IgD-negative memory B cell (primary cell): ENCODE measurements at regions not wholly inside any gene's neighbourhood (a gene's known extent, or its start where the extent isn't known, plus 50 kb on each side); places are given as distances from the start of the nearest gene placed in this dataset.

Experiments used
- H3K27ac Mint-ChIP-seq, 3 donors: one replicate each; pipeline ENCODE4 v1.8.0; 2020 to 2022; ENCODE audit warnings: mild to moderate bottlenecking in 3 of 3, mixed read lengths in 3 of 3, moderate library complexity in 1 of 3
- H3K27me3 Mint-ChIP-seq: one replicate; pipeline ENCODE4 v1.8.0; 2021; ENCODE audit warnings: mixed read lengths
- H3K36me3 Mint-ChIP-seq: one replicate; pipeline ENCODE4 v1.8.0; 2020; ENCODE audit warnings: mild to moderate bottlenecking, mixed read lengths
- H3K4me1 Mint-ChIP-seq, 3 donors: one replicate each; pipeline ENCODE4 v1.8.0; 2020 to 2022; ENCODE audit warnings: mixed read lengths in 3 of 3, mild to moderate bottlenecking in 1 of 3
- H3K4me3 Mint-ChIP-seq, 4 donors: one replicate each; pipeline ENCODE4 v1.8.0; 2020 to 2022; ENCODE audit warnings: mild to moderate bottlenecking in 4 of 4, mixed read lengths in 4 of 4, moderate library complexity in 3 of 4
- H3K9me3 Mint-ChIP-seq, 3 donors: one replicate each; pipeline ENCODE4 v1.8.0; 2020 to 2021; ENCODE audit warnings: mixed read lengths in 3 of 3, mild to moderate bottlenecking in 1 of 3

GRCh38 chr2:57437077-57437476 lies 609.5 kb upstream of the VRK2 start:
- Mint-ChIP-seq H3K27me3 (no peaks in the 10 kb centered on the region), H3K4me3 (no peak overlapping the region), H3K4me1 (no peaks in the 10 kb centered on the region)

GRCh38 chr2:57440437-57440836 lies 606.2 kb upstream of the VRK2 start:
- H3K36me3 Mint-ChIP-seq, result peaks cover 1% of the 10 kb centered on the region
- no peaks in the 10 kb centered on the region for H3K9me3 Mint-ChIP-seq
- H3K4me1 Mint-ChIP-seq, result no peaks in the 10 kb centered on the region
- no peak overlapping the region for H3K27ac Mint-ChIP-seq
- H3K27me3 Mint-ChIP-seq, result no peaks in the 10 kb centered on the region
- H3K4me3 Mint-ChIP-seq, result no peak overlapping the region

More at GRCh38 chr2:57437077-57437476, 609.5 kb upstream of the VRK2 start:
- H3K27ac Mint-ChIP-seq, result no peak overlapping the region
- H3K36me3 Mint-ChIP-seq, result peaks cover 3% of the 10 kb centered on the region
- no peaks in the 10 kb centered on the region for H3K9me3 Mint-ChIP-seq

- H3K27me3 Mint-ChIP-seq, result no peaks in the 10 kb centered on the region
- H3K4me1 Mint-ChIP-seq, result no peaks in the 10 kb centered on the region
- H3K4me3 Mint-ChIP-seq, result no peak overlapping the region
- peaks cover 0 to 5% (median 0%) of the 10 kb centered on the region in 3 donors for H3K9me3 Mint-ChIP-seq
- H3K27ac Mint-ChIP-seq, result no peak overlapping the region
- H3K36me3 Mint-ChIP-seq, result peaks cover 1% of the 10 kb centered on the region
Observed at GRCh38 chr2:57443086-57443485, 603.5 kb upstream of the VRK2 start.

GRCh38 chr2:57443973-57444521 lies 602.6 kb upstream of the VRK2 start:
- H3K9me3 Mint-ChIP-seq, result peaks cover 0 to 5% (median 0%) of the 10 kb centered on the region in 3 donors
- no peak overlapping the region for H3K27ac Mint-ChIP-seq
- peaks cover 1% of the 10 kb centered on the region for H3K36me3 Mint-ChIP-seq
- no peaks in the 10 kb centered on the region for H3K27me3 Mint-ChIP-seq
- no peak overlapping the region for H3K4me3 Mint-ChIP-seq
- no peaks in the 10 kb centered on the region for H3K4me1 Mint-ChIP-seq

- peaks cover 0 to 5% (median 0%) of the 10 kb centered on the region in 3 donors for H3K9me3 Mint-ChIP-seq
- no peak overlapping the region for H3K27ac Mint-ChIP-seq
- H3K36me3 Mint-ChIP-seq, result no peaks in the 10 kb centered on the region
- H3K4me3 Mint-ChIP-seq, result no peak overlapping the region
- H3K4me1 Mint-ChIP-seq, result no peaks in the 10 kb centered on the region
- H3K27me3 Mint-ChIP-seq, result no peaks in the 10 kb centered on the region
Observed at GRCh38 chr2:57444752-57445430, 601.7 kb upstream of the VRK2 start.

- Mint-ChIP-seq H3K27me3 (no peaks in the 10 kb centered on the region), H3K9me3 (peaks cover 0 to 5% (median 1%) of the 10 kb centered on the region in 3 donors), H3K4me1 (no peaks in the 10 kb centered on the region), H3K36me3 (no peaks in the 10 kb centered on the region), H3K4me3 (no peak overlapping the region), H3K27ac (no peak overlapping the region)
Observed at GRCh38 chr2:57448816-57449215, 597.8 kb upstream of the VRK2 start.

GRCh38 chr2:57450170-57450569 lies 596.4 kb upstream of the VRK2 start:
- Mint-ChIP-seq H3K27me3 (no peaks in the 10 kb centered on the region), H3K4me3 (no peak overlapping the region), H3K4me1 (no peaks in the 10 kb centered on the region), H3K27ac (no peak overlapping the region), H3K9me3 (peaks cover 0 to 5% (median 1%) of the 10 kb centered on the region in 3 donors), H3K36me3 (no peaks in the 10 kb centered on the region)

GRCh38 chr2:57452634-57453033 lies 594.0 kb upstream of the VRK2 start:
- H3K9me3 Mint-ChIP-seq, result peaks cover 0 to 1% (median 0%) of the 10 kb centered on the region in 3 donors
- H3K27me3 Mint-ChIP-seq, result no peaks in the 10 kb centered on the region
- H3K4me1 Mint-ChIP-seq, result no peaks in the 10 kb centered on the region
- H3K27ac Mint-ChIP-seq, result no peak overlapping the region
- no peaks in the 10 kb centered on the region for H3K36me3 Mint-ChIP-seq
- no peak overlapping the region for H3K4me3 Mint-ChIP-seq

- Mint-ChIP-seq H3K27me3 (no peaks in the 10 kb centered on the region), H3K27ac (no peak overlapping the region), H3K36me3 (no peaks in the 10 kb centered on the region), H3K4me3 (no peak overlapping the region), H3K9me3 (peaks cover 0 to 1% (median 0%) of the 10 kb centered on the region in 3 donors), H3K4me1 (no peaks in the 10 kb centered on the region)
Observed at GRCh38 chr2:57453945-57454344, 592.7 kb upstream of the VRK2 start.

GRCh38 chr2:57460396-57461276 lies 586.0 kb upstream of the VRK2 start:
- Mint-ChIP-seq H3K4me3 (no peak overlapping the region), H3K27ac (no peak overlapping the region), H3K9me3 (peaks cover 0 to 4% (median 0%) of the 10 kb centered on the region in 3 donors), H3K4me1 (no peaks in the 10 kb centered on the region), H3K27me3 (no peaks in the 10 kb centered on the region), H3K36me3 (no peaks in the 10 kb centered on the region)

- H3K4me3 Mint-ChIP-seq, result no peak overlapping the region
- no peaks in the 10 kb centered on the region for H3K36me3 Mint-ChIP-seq
- H3K27ac Mint-ChIP-seq, result no peak overlapping the region
- H3K4me1 Mint-ChIP-seq, result no peaks in the 10 kb centered on the region
- H3K9me3 Mint-ChIP-seq, result peaks cover 0 to 4% (median 0%) of the 10 kb centered on the region in 3 donors
- H3K27me3 Mint-ChIP-seq, result no peaks in the 10 kb centered on the region
Observed at GRCh38 chr2:57461624-57462023, 585.0 kb upstream of the VRK2 start.

GRCh38 chr2:57465067-57465466 lies 581.5 kb upstream of the VRK2 start:
- Mint-ChIP-seq H3K36me3 (peaks cover 1% of the 10 kb centered on the region), H3K4me3 (no peak overlapping the region), H3K9me3 (peaks cover 0 to 2% (median 0%) of the 10 kb centered on the region in 3 donors), H3K27ac (no peak overlapping the region), H3K27me3 (no peaks in the 10 kb centered on the region), H3K4me1 (peaks cover 0 to 1% (median 0%) of the 10 kb centered on the region in 3 donors)

- H3K36me3 Mint-ChIP-seq, result peaks cover 1% of the 10 kb centered on the region
- H3K9me3 Mint-ChIP-seq, result peaks cover 0 to 2% (median 0%) of the 10 kb centered on the region in 3 donors
- no peak overlapping the region for H3K4me3 Mint-ChIP-seq
- no peaks in the 10 kb centered on the region for H3K27me3 Mint-ChIP-seq
- no peak overlapping the region for H3K27ac Mint-ChIP-seq
- peaks cover 0 to 1% (median 0%) of the 10 kb centered on the region in 3 donors for H3K4me1 Mint-ChIP-seq
Observed at GRCh38 chr2:57465967-57466366, 580.6 kb upstream of the VRK2 start.

- H3K27ac Mint-ChIP-seq, result no peak overlapping the region
- peaks cover 3% of the 10 kb centered on the region for H3K36me3 Mint-ChIP-seq
- H3K4me3 Mint-ChIP-seq, result no peak overlapping the region
- no peaks in the 10 kb centered on the region for H3K27me3 Mint-ChIP-seq
- H3K9me3 Mint-ChIP-seq, result peaks cover 0 to 2% (median 0%) of the 10 kb centered on the region in 3 donors
- H3K4me1 Mint-ChIP-seq, result peaks cover 0 to 1% (median 0%) of the 10 kb centered on the region in 3 donors
Observed at GRCh38 chr2:57475391-57475790, 571.2 kb upstream of the VRK2 start.

GRCh38 chr2:57479981-57480380 lies 566.6 kb upstream of the VRK2 start:
- peaks cover 0 to 1% (median 0%) of the 10 kb centered on the region in 3 donors for H3K4me1 Mint-ChIP-seq
- H3K27ac Mint-ChIP-seq, result no peak overlapping the region
- H3K27me3 Mint-ChIP-seq, result no peaks in the 10 kb centered on the region
- H3K36me3 Mint-ChIP-seq, result no peaks in the 10 kb centered on the region
- H3K4me3 Mint-ChIP-seq, result no peak overlapping the region
- no peaks in the 10 kb centered on the region for H3K9me3 Mint-ChIP-seq
